Posterior cingulate gyrus (tissue), 11 donors: ENCODE measurements at regions not wholly inside any gene's neighbourhood (a gene's known extent, or its start where the extent isn't known, plus 50 kb on each side); places are given as distances from the start of the nearest gene placed in this dataset.

Experiments used
- DNase-seq, 10 donors: peaks; one replicate each; pipeline versions ENCODE4 v3.0.0 to v3.0.0-alpha.2; 2020 to 2021; ENCODE audit warnings: mixed read lengths in 3 of 10
- intact Hi-C: fragments of 100-400 bp; cut with DNase I; formaldehyde crosslinking; loops from one replicate; pipeline ENCODE4 v1.15.1; 2023

GRCh38 chr5:33232731-33233505, 207.8 kb upstream of the TARS1 start:
- intact Hi-C loops, result no loop called here

DNA sequence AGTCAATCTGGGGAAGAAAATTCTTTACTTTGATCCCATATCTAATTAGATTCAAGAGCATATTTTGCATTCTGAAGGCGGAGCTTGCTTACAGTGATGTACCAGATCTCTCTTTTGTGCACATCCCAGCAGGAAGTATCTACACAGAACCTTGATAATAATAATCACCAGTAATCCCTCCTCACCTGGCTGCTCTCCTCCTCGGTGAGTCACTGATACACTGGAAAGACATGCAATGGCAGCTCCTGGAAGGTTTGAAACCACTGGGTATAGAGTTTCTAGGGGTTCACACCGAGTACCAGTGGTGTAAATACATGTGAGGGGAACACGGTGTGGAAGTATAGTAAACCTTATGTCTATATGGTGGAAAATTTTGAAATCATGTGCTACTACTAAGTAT, 205.5 kb upstream of the TARS1 start:
- intact Hi-C loops, result no loop called here
- DNase-seq, result no peak

More at GRCh38 chr5:33232731-33233505, 207.8 kb upstream of the TARS1 start:
- no peak for DNase-seq

DNA sequence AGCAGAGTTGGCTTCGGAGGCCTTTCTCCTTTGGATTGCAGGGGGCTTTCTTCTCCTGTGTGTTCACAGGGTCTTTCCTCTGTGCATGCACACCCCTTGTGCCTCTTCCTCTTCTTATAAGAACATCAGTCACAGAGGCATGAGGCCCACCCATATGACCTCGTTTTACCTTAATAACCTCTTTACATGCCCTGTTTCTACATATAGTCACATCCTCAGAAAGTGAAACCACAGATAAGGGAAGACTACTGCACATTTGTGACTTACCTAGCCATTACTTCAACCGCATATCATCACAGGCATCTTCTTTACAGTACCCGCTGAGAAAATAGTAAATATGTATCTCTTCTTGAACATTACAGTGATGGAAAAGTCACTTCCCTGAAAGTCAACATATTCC, 204.9 kb upstream of the TARS1 start:
- DNase-seq, result no peak

DNA sequence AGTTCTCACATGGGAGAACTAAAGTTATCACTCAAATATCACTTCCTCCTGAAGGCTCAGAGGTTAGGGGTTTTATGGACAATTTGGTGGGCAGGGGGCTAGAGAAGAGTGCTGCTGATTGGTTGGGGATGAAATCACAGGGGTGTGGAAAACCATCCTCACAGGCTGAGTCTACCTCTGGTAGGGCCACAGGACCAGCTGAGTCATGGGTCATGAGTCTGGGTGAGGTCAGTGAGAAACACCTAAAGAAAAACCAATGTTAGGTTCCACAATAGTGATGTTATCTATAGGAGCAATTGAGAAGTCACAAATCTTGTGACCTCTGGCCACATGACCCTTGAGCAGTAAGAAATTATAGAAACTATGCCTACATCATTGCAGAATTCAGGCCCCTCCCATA, 203.3 kb upstream of the TARS1 start:
- intact Hi-C loops, result no loop called here
- no peak for DNase-seq

More for the DNA sequence above, 204.9 kb upstream of the TARS1 start:
- intact Hi-C loops, result no loop called here

DNA sequence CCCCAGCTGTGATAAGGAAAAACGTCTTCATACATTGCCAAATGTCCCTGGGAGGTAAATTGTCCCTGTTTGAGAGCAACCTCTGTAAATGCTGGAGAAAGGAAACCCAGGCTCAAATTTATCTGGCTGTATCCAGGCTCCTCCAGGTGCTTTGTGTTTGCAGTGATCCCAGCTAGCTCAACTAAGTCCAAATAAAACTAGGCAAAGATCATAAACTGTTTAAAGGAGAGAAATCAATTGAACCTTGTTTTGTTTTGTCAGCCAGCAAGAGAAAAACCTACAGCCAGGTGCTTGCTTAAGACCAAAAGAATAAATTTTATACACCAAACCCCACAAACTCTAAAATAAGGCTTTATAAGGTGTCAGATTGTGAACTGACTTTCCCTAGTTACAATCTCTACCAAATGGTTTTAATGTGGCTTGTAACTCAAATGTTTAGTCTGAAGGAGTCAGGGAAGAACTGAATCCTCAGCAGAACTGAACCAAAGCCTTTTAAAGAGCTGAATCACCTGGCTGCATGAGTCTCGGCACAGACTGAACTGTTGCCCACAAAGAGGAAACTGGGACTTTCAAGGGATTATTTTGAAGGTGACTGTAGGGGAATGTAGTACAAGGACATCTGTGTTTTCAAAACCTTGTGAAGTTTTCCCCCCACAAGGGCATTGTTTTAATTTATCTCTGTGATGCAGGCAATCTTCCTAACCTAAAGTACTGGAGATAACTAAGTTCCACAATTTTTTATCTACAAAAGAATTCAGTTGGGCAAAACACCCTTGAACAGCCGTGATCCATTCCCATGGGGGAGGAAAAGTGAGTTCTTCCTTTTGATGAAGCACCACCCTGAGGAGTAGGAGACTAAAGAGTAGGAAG, 201.7 kb upstream of the TARS1 start:
- DNase-seq, result no peak
- intact Hi-C loops, result no loop called here

GRCh38 chr5:33240558-33240957, 200.2 kb upstream of the TARS1 start:
- intact Hi-C loops, result no loop called here

GRCh38 chr5:33241802-33242201, 199.0 kb upstream of the TARS1 start:
- intact Hi-C loops, result no loop called here
- DNase-seq, result no peak

More at GRCh38 chr5:33240558-33240957, 200.2 kb upstream of the TARS1 start:
- DNase-seq, result no peak

DNA sequence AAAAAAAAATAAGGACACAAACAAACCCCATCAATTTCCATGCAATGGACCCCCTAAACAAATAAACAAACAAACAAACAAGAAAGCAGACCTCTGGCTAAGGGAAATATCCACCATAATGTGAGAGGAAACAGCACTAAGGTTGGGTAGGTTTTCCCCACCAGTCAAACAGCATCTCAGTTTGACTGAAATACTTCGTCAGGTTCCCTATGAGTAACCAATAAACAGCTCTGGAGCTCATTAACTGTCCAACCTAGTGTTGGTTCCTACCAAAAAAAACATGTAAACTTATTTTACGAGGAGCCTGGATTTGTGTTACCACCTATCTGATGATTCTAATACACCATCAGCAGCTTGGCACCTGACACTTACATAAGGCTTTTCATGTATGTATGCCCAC, 198.5 kb upstream of the TARS1 start:
- intact Hi-C loops, result no loop called here
- DNase-seq, result no peak

DNA sequence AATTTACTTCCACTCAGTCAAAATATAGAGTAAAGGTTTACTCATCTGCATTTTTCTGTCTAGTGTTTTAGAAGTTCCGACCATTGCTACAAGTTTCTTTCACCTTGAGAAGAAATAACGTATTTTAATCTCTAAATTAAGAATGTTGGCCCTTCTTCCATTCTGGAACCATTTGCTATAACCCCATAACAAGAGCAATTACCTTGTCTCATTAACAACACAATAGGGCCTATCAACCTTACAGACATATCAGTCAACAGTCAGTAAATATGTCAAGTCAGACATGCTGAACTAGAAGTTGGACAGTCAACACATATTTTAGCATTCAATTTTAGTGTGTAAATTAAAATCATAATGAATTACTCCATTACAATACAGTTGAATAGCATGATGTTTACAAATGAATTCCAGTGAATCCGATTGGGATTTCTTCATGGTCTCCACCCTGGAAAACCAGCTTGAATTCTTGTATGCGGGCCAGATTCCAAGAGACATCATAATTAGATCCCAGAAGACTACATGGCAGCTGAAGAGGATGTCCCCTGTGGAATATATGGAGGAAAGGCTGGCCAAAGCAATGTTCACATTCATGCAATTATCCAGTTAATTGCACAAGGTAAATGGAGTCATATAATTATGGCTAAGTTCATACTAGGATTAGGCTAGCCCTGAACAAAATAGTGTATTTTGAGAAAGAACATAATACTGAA, 196.2 kb upstream of the TARS1 start:
- no peak for DNase-seq
- intact Hi-C loops, result no loop called here

DNA sequence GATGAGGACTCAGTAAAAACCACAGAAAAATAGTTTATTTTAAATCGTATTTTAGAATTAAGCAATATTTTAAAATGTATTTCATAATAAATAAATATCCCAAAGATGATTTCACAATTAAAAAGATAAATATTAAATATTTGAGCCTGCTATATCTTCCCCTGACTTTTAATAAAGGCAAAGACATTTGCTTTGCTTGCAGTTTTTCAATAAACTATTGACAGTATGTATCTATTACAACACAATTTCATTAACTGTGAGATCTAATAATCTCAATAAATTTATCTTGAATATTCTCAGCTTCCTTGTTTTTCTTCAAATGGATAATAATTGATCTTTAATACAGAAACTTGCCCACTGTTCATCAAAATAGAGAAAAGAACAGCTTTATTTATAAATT, 186.2 kb upstream of the TARS1 start:
- intact Hi-C loops, result no loop called here

DNA sequence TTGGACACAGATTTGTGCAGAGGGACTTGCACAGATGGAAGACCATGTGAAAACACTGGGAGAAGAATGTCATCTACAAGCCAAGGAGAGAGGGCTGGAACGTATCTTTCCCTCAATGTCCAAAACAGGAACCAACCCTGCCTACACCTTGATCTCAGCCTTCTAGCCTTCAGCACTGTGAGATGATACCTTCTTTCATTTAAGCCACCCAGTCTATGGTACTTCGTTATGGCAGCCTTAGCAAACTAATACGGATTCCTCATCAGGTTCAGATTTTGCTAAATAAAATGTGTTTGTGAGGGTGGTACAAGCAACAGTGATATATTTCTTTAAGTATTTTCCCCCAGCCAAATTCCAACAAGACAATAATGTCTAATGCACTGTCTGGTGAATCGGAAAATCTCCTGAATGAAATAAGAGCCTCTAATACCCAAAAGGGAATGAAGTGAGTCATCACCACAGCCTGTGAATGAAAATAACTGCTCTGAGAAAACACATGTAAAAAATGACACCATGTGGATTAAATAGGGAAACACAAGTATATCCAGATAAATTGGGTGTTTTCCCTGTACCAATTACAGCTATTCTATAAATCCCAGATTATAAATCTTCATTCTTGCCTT, 182.8 kb upstream of the TARS1 start:
- DNase-seq, result no peak
- intact Hi-C loops, result no loop called here

More for the DNA sequence above, 186.2 kb upstream of the TARS1 start:
- no peak for DNase-seq

DNA sequence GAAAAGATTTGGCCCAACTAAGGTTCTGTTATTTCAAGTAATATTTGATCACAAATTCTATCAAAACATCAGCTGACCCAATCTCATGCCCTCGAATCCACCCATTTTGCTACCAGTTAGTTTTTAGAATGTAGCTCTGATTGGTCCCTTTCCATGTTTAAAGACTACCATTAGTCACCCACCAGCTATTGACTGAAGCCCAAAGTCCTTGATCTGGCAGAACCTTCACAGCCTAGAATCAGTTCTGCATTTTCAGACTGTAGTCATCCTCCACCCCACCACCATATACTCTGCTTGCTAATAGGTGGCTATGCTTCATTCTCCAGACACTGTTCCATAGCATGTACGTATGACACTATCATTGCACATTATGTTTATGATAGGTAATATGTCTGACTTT, 182.2 kb upstream of the TARS1 start:
- intact Hi-C loops, result no loop called here

DNA sequence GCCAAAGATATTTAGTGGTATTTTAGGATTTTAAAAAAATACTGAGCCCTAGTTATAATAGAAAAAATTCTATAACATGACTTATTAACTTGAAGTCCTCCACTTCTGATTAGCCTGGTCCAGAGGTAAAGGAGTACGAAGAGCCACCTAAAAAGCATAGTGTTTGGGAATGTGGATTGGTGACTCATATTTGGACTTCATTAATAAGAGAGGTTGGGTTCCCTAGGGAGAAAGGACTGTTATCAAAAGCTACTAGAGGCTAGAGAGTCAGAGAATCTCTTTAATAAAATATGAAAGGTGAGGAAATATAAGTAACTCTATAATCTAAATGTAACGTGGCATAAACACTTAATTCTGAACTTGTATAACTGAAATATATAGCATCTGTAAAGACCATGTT, 180.7 kb upstream of the TARS1 start:
- no peak for DNase-seq
- intact Hi-C loops, result no loop called here

More for the DNA sequence above, 182.2 kb upstream of the TARS1 start:
- no peak for DNase-seq

GRCh38 chr5:33261305-33261704, 179.5 kb upstream of the TARS1 start:
- intact Hi-C loops, result no loop called here
- DNase-seq, result no peak

GRCh38 chr5:33261747-33262146, 179.0 kb upstream of the TARS1 start:
- intact Hi-C loops, result no loop called here

DNA sequence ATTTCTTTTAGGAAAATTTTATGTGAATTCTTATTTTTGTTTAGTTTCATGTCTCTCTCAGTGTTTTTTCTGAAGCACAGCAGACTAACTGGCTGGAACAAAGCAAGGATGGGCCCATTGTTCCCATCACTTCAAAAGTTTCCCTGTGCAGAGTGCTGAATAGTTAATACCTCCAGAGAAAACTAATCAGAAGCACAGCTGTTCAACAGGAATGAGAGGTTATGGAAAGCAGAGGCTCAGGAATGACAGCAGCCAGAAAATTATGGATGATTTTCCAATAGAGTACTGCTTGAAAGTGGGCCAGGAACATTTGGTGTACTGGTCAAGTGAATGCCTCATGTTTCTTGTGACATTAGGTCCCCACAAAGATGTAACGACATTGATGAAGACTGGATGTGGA, 173.0 kb upstream of the TARS1 start:
- intact Hi-C loops, result no loop called here
- DNase-seq, result no peak

More at GRCh38 chr5:33261747-33262146, 179.0 kb upstream of the TARS1 start:
- DNase-seq, result no peak

DNA sequence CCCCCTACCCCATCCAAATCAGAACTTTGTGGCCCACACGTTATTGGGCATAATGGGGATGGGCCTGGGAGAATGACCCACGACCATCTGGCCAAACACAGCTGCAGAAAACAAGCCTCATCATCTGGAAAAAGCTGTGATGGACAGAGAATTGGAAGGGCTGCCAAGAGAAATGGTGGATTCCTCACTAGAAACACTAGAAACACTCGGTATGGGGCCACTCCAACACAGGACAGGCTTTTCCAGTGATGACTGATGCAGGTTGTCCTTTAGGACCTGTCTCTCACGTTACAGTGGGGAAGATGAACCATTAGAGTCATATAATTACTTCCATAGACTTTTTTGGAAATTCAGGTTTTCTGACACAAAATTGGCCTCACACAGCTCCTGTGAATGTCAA, 172.4 kb upstream of the TARS1 start:
- DNase-seq, result no peak
- intact Hi-C loops, result no loop called here

- intact Hi-C loops, result no loop called here
- no peak for DNase-seq
Observed at GRCh38 chr5:33270671-33271070, 170.1 kb upstream of the TARS1 start.

- intact Hi-C loops, result no loop called here
- DNase-seq, result no peak
Observed at GRCh38 chr5:33271606-33272005, 169.2 kb upstream of the TARS1 start.

DNA sequence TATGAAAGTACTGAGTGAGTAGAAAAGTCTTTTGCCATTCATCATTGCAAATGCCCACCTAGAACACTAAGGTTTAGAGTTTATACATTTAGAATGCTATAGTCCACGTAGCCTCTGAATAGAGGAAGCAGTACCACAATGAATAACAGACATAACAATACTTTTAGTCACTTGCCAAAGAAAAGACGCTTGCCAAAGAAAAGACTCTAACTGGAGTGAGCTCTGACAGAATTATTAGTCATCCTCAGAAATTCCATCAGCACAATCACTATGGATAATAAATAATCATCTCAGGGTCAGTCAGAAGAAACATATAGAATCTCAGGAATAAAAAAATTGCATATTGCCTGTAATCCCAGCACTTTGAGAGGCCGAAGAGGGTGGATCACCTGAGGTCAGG, 168.5 kb upstream of the TARS1 start:
- no peak for DNase-seq
- intact Hi-C loops, result no loop called here

- no peak for DNase-seq
- intact Hi-C loops, result no loop called here
Observed at GRCh38 chr5:33273985-33274384, 166.8 kb upstream of the TARS1 start.
